ENCODE measurements at regions not wholly inside any gene's neighbourhood (a gene's known extent, or its start where the extent isn't known, plus 50 kb on each side); places are given as distances from the start of the nearest gene placed in this dataset.

DNA sequence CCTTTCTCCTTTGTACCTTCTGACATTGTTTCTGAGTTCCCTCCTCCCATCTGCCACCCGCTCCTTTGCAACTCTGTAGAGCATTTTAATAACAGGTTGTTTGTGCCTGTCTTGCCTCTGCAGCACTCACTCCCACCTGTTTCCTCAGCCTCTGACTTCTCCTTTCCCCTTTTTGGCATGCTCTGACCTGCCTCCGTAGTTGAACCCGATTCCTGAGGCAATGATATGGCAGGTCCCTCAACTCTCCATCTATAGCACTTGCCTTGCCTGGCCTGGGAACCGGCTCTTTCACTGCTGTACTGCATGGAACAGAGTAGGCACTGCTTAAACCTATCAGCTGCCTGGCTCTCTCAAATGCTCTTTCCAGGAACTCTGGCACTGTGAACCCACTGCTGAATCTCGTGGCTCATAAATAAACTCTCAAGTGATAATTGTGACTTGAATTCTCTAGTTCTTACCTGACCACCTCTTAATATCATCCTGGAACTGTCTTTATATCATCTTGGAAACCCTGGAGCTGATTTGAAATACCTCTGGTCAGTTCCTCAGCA lies 50.3 kb downstream of the UTRN start:
- DNase-seq = no peak

DNA sequence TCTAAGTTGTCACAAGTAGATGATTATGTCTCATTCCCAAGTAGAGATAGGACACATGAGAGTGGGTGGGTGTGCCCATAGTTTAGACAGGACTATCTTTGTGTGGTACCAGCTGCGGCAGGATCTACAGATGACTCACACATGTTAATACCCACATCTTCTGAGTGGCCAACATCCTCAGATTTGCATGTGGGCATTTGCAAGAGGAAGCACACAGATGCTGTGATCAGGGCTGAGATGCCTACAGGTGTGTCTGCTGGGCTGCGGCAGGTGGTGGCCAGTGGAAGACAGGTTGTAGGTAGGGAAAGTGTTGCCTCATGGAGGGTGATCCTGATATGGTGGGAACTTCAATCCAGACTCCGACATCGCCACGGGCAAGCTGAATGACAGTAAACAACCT lies 50.8 kb downstream of the UTRN start:
- no peak for DNase-seq

DNA sequence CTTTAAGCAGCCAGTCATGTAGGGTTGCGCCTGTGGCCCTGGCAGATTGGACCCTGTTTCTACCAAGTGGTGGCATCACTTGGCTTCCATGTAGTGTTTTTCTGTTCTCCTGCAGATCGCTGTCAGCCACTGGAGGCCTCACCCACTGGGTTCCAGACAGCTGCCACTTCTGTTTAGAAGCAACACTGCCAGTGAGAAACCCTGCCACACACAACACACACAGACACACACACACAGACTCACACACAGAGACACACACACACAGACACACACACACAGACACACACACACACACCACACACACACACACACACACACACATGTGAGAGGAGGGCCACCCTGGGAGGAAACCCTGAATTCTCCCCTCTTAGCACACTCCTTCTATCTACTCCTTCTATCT lies 51.8 kb downstream of the UTRN start:
- DNase-seq = no peak

DNA sequence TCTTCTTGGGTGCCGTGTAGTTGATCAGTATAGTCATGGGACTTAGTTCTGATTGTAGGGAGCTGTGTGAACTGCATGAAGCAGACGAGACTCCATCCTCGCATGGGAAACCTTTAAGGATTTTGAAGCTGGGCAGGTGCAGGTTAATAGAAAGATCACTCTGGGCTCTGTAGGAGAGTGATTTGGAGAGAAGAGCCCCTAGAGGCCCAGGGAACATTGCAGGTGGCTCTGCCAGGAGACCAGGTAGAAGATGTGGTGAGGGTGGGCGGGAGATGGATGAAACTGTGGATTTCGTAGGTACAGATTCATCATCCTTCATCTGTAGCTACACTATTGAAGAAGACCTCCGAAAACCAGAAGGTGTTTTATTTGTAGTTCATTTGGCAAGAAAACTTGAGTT lies 53.3 kb downstream of the UTRN start:
- DNase-seq = no peak

DNA sequence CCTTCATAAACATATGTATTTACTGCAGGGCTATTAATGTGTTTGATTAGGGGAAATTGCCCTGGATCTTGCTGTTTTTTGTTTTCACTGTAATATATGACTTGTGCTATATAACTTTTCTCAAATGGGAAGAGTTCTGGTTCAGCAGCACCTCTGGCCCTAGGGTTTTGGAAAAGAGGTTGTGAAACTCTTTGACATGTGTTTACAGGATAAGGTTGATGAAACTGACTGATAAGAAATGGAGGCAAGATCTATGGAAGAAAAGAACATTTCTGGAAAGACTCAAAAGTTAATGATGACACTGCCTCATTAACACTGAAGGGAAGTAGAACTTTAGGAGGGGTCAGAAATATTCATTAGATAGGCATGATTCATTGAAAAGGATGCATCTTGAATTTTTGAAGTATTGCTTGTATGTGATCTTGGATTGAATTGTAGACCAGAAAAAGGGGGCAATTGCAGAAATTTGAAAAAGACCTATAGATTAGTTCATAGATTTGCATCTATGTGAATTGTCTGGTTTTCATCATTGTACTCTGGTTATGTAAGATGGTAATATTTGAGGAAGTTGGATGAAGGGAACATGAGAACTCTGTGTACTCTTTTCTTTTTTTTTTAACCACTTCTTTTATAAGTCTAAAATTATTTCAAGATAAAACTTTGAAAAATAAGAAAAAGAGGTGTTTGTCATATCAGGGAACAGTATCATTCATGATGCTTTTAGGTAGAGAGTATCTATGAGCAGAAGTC lies 54.0 kb downstream of the UTRN start:
- DNase-seq = no peak

DNA sequence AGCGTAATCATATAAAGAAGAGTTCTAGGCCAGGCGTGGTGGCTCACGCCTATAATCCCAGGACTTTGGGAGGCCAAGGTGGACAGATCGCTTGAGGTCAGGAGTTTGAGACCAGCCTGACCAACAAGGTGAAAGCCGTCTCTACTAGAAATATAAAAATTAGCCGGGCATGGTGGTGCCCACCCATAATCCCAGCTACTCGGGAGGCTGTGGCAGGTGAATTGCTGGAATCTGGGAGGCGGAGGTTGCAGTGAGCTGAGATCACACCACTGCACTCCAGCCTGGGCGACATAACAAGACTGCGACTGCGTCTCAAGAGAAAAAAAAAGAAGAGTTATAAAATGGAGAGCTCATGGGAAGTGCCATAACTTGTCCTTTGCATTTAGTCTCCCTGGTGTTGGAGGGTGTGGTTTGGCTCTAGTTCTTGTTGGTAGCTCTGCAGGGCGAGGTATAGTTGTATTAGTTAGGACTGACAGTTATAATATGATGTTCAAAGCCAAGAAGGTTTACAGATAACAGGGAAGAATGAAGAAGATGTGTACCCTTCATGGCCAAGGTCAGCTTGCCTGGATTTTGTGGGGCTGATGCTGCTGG lies 54.8 kb downstream of the UTRN start:
- no peak for DNase-seq

DNA sequence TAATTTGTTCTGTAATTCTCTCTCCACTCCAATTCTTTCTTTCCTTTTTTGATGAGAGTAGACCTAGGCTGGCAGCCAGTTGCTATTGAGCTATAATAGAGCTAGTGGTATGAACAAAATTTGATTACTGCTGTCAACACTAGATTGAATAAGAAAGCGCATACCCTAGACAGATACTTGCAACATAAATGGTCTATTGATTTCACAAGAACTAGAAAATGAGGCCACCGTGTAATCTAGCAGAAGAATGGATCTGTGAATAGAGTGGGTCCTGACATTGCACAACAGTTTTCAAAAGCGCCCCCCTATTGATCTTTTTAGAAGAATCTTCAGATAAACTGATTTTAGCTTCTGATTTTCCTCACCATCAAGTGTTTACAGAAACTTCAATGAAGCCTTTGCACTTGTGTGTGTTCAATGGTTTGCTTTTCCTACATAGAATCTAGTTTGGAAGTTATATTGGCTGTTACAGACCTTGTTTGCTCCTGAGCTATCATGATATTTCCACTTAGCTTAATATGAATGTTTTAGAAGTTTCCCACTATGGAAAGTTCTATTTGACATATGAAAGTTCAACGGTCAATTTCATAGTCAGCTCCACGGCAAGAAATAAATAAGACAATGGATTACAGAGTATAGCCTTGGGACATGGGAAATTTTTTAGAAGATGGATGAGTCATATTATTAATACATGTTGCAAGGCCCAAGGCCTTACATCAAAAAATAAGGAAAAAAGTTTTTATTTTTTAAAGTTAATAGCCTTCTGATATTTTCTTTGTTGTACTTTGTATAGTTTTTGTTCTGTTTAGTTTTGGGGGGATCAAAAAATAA lies 55.6 kb downstream of the UTRN start:
- no peak for DNase-seq

DNA sequence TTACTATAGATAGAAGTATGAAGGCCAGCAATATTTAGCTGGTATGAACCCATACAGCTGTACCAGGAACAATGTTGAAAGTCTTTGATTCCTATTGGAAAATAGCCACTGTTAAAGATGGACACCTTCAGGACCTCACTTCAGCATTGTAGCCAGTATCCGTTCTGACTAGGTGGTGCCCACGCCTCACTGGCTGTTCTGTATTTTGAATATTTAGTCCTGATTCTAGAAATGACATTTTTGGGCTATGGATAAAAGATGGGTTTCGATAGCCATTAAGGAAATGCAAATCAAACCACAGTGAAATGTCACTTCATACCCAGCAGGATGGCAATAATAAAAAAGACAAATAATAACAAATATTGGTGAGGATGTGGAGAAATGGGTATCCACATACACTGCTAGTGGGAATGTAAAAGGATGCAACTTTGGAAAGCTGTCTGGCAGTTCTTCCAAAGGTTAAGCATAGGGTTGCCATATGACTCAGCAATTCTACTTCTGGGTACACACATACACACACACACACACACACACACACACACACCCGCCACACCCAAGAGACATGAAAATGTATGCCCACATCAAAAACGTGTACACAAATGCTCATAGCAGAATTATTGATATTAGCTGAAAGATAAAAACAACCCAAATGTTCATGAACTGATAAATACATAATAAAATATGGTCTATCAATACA lies 56.8 kb downstream of the UTRN start:
- DNase-seq = no peak

DNA sequence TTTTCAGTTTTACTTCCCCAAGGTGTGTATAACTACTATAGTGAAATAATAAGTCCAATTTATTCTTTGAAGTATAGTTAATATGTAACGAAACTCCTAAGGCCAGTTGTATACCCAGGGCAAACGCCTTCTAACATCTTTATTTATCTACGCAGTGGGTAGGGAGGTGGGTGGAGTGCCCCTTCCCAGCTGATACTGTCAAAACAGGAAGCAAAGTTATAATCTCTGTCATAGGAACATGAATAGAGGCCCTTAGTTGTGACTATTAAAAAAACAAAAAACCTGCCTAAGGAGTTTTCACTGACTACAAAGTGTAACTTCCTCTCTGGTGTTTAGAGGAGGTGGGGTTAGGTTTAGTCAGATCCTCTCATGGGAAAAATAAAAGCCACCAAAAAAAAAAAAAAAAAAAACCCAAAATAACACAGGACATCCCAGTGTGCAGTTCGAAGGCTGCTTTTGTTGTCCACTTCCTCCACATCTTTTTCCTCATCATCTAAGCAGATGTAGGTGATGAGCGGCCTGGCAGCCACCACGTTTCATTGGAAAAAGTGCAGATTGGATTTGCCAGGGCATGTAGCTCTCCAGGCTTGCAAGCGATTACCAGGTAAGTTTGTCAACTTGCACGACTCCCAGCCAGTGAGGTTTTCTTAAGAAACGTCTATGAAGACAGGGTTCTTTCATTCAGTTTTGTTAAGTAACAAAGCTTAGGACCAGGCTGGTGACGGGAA lies 58.7 kb downstream of the UTRN start:
- no peak for DNase-seq

DNA sequence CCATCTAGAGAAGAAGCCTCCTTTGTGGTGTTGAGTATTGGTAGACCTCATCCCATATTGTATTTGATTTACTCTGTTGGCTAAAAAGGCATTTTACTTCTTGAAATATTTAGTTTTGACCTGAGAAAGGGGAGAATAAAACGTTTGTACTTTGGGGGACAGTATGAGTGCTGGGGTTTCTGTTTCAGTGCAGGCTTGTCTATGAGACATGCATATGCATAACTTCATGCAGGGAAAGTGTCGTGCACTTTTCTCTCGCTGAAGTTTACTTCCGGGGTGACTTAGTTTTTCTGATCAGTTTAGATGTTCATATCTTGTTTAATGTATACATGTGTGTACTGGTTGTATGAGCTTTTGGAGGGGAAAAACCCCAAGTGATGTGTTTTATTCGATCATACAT lies 59.5 kb downstream of the UTRN start:
- no peak for DNase-seq

DNA sequence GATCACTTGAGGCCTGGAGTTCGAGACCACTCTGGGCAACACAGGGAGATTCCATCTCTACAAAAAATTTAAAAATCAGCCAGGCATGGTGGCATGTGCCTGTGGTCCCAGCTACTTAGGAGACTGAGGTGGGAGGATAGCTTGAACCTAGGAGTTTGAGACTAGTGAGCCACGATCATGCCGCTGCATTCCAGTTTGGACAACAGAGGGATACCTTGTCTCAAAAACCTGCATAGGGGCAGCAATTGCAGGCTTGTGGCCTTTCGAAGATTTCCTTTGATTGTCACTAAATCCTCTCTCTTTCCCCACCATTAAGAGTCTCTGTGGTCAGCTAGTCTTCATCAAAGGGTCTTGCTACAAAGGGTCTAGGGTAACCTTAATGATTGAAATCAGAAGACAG lies 60.3 kb downstream of the UTRN start:
- no peak for DNase-seq

DNA sequence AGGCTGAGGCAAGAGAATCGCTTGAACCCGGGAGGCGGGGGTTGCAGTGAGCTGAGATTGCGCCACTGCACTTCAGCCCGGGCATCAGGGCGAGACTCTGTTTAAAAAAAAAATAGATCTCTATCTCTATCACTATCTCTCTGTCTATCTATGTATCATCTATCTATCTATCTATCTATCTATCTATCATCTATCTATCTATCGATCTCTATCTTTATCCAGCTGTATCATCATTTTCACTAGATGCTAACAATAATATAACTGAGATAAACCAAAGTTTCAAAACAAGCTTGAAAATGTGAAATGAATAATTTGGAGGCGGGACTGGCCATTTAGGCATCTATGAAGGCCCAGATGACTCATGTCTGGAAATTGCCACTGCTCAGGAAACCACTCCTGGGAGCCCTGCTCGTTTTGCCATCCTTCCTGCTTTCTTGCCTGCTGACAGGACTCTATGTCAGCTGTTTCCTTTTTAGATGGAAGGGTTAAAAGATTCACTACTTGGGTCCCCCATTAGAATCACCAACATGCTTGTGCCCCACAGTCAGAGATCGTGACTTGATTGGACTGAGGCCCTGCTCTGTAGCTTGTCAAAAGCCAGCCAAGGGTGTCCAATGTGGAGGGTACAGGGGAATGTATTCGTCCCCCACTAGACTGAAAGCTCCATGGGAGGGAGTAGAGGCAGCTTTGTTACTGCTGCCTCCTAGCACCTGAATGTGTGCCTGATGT lies 61.7 kb downstream of the UTRN start:
- DNase-seq = no peak

DNA sequence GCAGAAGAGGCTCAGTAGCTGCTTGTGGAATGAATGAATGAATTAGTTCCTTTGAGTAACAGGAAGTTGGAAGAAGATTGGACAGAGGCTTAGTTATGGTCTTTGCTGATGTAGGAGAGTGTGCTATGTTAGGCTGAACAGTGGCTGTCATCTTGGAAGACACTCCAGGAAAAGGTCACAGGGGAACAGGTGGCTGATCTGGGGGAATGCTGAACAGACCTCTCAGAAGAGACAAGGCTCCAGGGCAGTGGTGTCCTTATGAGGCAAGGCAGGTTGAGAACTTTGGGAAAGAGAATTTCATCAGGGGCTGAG lies 62.3 kb downstream of the UTRN start:
- no peak for DNase-seq

DNA sequence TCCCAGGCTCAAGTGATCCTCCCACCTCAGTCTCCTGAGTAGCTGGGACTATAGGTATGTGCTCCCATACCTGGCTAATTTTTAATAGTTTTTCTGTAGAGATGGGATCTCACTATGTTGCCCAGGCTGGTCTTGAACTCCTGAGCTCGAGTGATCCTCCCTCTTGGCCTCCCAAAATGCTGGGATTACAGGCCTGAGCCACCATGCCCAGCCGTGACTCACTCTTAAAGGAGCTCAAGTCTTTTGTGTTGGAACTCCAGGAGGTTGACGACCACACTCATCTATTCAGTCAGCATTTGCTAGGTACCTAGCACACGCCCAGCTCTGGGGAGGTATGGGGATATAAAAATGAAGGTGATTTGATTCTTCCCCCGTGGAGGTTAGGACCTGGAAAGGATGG lies 62.8 kb downstream of the UTRN start:
- no peak for DNase-seq

DNA sequence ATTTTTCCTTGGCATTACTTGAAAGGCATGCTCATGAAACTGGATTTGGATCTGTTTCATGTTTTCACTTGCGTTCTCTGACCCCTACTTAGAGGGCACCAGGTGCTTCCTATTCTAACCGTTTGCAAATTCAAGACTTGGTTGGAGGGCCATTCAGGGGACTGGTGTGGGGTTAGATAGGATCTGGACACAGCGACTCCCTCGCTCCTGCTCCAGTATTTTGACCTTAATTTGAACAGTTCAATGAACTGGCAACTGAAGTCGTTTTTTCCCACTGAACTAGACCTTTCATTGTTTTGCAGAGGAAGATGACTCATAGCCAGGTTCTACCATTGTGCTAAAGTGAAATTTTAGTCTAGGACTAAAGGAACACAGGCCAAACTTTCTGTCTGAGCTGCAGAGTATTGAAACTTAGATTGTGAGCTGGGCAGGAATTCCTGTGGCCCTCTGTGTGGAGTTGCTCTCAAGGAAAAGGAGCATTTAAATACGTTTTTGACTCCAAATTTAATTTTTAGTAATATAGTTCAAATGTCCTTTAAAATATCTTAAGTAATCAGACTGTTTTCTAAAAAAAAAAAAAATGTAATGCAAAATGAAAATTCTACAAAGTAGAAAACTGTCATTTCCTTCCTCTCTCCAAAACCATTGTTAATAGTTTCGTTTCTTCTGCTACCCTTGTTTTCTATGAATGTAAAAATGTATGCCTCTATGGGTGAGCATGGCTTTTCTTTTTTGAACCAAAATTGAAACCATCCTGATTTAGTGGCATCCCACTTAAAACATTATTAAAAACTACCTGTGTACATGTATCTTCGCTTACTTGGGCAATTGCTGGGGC lies 64.8 kb downstream of the UTRN start:
- DNase-seq = no peak

DNA sequence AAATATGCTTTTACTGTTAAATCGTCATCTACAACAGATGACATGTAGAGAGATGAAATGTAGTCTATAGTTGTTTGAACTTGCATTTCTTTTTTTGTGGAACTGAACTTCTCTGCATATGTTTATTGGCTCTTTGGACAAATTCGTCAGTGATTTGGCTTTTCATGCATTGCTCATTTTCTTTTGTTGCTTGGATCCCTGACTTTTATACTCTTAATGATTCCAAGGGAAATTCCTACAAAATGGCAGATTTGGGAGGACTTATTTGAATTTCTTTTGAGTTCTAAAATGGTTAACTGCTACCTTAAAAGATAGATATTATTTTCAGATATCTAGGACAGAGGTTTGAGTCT lies 65.4 kb downstream of the UTRN start:
- DNase-seq = no peak

DNA sequence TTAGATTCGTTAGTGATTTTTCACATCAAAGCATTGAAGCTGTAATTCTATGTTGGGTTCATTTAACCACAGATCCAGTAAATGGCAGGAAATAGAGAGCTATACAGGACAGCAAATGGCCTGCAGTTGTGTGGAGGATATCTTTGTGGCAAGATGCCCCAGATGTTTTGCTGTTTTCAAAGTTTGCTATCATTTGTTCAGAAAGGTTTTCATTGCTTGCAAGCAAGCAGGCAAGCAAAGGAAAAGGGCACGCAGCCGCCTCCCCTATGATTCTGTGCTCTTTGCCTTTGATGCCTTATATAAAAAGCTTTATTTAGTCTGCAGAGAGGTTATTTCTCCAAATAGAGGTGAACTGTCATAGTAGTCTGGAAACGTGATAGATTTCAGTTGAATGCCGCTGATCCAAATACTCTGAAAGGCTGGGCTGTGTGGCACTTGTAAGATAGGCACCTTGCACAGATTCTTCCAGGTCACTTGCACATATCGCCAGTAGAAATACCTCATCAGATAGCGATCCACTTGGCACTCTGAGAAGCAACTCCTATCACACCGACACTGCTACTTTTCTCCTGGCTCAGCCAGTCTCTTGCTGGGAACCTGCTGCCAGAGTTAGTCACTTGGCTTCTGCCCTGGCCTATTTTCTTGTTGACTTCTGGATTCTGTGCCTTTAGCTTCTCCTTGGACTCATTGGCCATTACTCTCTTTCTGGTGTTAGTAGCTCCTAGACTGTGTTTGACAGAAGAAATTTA lies 66.4 kb downstream of the UTRN start:
- no peak for DNase-seq

DNA sequence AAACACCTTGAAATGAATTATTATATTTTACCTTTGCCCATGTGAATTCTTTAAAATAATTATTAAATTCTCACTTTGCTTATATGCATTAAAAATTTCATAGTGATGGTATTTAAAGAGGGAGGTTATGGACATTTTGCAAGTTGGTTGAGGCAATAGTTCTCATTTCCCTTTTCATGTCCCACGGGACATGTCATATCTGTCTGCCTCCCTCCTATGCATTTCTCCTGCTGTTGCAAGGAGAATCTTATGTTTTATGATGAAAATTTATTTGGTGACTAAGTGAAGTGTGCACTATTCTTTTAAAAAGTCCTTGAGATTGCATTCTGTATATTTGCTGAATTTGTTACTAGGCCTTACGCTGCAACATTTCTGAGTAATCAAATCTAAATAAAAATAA lies 67.2 kb downstream of the UTRN start:
- DNase-seq = no peak

DNA sequence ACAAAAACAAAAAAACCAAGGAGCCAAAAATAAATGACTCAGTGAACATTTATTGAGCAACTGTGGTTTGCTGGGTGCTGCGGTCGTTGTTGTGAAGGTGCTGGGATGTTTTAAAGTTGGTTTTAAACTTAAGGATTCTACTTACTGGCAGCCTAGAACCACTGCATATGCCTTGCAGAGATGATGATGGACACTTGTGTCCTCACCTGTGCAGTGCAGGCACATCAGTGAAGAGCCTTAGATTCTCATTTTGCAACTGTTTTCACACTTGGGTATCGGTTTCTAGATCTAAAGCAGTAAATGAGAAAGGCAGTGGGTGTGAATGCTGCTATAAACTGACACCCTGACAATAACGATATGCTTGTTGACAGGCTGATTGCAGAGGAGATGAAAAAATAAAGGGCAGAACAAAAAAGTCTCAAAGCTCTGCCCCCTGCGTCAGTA lies 68.8 kb downstream of the UTRN start:
- no peak for DNase-seq

DNA sequence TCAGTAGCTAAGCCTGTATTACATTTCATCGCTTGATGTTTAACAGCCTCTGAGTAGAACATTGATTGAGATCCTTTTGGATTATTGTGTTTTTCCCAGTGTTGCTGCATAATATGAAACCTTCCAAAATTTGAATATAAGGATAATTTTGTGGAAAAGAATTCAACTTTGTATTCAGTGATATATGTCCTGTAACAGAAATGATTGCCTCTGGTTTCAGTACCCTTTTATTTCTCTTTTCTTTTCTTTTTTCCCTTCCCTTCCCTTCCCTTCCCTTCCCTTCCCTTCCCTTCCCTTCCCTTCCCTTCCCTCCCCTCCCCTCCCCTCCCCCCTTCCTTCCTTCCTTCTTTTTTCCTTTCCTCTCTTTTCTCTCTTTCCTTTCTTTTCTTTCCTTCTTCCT lies 74.6 kb downstream of the UTRN start:
- DNase-seq = no peak
